NCI-H2029 (cell line): ENCODE measurements at regions not wholly inside any gene's neighbourhood (a gene's known extent, or its start where the extent isn't known, plus 50 kb on each side); places are given as distances from the start of the nearest gene placed in this dataset.

Experiments used
- DNase-seq: peaks from one replicate; lab custom pipeline; 2025; lab: John Stamatoyannopoulos, UW

DNA sequence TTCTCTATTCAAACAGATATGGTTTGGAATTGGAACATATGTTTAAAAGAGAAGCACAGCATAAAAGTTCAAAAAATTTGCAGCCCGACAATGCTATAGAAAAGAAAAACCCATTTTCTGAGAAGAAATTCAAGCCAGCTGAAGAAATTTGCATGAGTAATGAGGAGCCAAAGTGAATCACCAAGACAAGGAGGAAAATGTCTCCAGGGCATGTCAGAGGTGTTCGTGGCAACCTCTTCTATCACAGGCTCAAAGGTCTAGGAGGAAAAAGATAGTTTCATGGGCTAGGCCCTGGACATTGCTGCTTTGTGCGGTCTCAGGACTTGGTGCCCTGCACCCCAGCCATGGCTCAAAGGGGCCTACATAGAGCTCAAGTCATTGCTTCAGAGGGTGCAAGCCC lies 134.8 kb upstream of the ADAMTS16 start:
- no peak for DNase-seq

GRCh38 chr5:5006548-5006947 lies 133.6 kb upstream of the ADAMTS16 start:
- no peak for DNase-seq

DNA sequence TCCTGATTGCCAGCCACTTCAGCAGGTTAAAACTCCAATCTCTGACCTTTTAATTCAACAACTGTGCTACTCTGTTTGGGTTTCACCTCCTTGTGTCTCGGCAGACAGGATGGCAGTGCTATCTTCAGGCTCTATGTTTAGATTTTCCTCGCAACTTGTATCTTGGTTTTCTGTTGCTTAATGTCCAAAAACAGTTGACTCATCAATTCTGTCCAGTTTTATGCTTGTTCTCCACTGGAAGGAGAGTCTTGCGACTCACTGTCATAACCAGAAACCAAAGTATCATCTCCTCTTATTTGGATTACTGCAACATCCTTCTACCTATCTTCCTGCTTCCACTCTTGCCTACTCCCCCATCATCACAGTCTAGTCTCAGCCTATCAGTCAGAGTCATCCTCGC lies 130.9 kb upstream of the ADAMTS16 start:
- no peak for DNase-seq

DNA sequence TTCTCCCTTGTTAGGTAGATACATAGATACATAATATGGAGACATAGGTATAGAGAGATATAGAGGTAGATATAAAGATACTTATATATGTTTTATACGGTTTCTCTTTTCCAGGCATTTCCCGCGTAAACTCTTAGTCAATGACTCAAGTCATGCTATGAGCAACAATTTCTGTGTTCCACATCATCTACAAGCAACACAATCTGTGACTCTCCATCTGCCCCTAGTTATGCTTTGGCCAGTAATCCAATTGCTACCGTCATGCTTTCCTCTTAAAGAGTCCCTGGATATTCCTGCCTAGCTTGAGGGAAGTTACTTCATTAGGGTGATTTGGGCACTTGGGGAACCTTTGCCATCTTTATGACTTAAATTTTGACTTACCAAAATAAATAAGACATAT lies 129.0 kb upstream of the ADAMTS16 start:
- no peak for DNase-seq

- DNase-seq = no peak
Measured at GRCh38 chr5:5014586-5015235, 125.4 kb upstream of the ADAMTS16 start.

DNA sequence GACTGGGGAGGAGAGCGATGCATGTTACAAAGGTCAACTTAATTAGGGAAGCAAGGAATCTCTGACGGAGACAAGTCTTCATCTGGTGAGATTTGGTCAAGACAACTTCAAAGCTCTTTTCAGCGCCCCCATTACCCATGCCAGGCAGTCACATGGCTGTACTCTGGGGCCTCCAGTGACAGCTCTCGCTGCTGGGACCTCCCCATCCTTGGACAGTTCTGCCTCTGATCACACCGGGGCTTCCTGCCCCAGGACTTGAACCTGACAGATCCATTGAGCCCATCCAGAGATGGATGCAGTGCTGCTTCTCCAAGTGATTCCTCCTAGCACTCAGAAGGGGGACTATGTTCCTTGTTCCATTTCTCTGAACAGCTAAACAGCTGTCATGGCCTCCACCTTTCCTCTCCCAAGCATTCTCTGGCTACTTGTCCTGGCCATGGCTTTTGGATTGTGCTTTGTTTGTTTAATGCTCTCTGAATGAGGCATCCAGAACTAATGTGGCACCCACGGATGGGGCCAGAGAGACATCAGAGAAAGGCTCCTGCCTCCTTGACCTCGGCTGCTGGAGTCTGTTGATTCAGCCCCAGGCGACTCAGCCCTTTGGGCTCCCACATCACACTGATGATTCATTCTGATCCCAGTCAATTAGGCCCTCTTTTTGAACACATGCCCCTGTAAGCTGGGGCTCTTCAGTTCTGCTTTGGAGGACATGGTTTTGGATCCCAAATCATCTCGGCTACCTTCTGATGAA lies 122.1 kb upstream of the ADAMTS16 start:
- no peak for DNase-seq

GRCh38 chr5:5018578-5018970 lies 121.6 kb upstream of the ADAMTS16 start:
- no peak for DNase-seq

- no peak for DNase-seq
Measured at GRCh38 chr5:5021436-5021835, 118.7 kb upstream of the ADAMTS16 start.

- DNase-seq = no peak
Measured at GRCh38 chr5:5025098-5025773, 114.9 kb upstream of the ADAMTS16 start.

DNA sequence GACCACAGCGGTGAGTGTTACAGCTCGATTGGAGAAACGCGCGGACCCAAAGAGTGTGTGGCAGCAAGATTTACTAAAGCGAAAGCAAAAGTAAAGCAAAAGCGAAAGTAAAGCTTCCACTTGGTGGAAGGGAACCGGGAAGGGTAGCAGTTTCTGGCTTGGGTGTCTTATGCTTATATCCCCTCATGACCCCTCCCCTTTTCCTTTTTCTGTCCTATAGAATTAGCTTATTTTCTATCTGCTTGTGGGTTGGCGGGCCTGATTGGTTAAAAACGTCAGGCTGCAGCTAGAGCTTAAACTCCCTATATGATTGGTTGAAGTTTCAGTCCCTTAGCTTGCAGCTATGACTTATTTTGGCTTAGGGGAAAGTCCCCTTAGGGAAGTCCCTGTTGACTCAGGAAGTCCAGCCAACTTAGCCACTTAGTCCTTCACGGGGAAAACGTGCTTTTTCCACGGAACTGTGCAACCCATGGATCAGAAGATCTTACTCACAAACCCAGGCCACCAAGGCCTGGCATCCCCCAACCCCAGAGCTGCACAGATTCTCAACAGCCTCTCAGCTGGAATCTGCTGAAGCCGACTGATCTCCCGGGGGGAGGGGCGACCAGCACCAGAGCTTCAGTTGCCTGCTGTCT lies 114.2 kb upstream of the ADAMTS16 start:
- DNase-seq = peak; percentile 90

DNA sequence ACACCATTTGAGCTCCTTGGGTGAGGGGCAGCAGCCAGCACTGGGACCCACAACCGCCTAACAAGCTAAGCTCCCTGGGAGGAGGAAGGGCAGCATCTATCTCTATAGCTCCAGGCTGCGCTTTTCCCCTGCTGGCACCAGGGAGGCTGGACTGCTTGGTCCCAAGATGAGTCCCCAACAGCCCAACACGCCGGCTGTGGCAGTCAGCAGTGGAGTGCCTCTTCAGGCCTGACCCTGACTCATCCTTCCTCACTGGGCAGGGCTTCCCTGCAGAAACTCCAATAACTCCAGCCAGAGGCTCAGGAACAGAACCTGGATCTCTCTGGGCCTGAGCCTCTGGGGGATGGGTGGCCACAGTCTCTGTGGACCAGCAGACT lies 113.7 kb upstream of the ADAMTS16 start:
- DNase-seq = no peak

GRCh38 chr5:5031665-5032064 lies 108.5 kb upstream of the ADAMTS16 start:
- no peak for DNase-seq

DNA sequence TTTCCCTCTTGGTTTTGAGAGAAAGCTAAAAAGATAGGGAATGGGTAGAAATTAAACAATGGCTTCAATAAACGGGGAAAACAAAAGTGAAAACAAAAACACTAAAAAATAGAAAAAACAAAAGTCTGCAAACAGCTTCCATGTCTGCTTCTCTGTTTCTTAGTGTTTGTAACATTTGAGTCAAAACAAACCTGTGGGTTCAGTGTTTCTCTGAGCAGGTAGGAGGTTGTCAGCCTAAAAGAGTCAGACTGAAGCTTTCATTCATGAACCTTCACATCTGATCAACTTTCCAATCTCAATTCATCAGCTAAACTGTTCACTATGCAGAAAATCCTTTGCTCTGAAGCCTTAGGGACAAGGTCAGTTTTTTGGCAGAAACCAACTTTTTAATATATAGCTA lies 102.5 kb upstream of the ADAMTS16 start:
- DNase-seq = no peak

DNA sequence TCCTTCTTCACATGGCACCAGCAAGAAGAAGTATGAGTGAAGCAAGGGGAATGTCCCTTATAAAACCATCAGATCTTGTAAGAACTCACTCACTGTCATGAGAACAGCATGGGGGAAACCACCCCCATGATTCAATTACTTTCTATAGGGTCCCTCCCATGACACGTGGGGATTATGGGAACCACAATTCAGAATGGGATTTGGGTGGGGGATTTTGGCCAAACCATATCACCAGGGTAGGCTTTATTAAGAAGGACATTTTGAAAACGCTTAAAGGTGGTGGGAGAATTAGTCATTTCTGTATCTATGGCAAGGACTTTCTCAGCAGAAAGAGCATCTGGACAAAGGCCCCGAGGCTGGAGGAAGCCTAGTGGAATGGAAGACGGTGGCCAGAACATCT lies 100.2 kb upstream of the ADAMTS16 start:
- DNase-seq = no peak

- no peak for DNase-seq
Measured at GRCh38 chr5:5040712-5041111, 99.4 kb upstream of the ADAMTS16 start.

DNA sequence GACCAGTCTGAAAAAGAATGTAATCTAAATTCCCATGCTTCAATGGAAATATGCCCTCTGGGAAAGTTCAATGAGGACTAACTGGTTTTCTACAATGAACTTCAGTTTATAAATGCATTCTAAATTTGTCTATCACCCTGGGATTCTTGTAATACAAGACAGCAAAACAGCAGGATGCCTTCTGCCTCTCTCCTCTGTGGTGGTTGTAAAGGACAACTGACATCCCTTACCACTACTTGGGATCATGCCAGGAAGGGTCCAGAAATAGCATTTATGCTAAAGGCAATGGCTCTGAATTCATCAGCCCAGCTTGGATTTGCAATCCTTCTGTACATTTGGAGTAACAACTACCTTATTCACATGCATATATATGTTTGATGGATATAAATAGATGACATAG lies 97.3 kb upstream of the ADAMTS16 start:
- DNase-seq = no peak

DNA sequence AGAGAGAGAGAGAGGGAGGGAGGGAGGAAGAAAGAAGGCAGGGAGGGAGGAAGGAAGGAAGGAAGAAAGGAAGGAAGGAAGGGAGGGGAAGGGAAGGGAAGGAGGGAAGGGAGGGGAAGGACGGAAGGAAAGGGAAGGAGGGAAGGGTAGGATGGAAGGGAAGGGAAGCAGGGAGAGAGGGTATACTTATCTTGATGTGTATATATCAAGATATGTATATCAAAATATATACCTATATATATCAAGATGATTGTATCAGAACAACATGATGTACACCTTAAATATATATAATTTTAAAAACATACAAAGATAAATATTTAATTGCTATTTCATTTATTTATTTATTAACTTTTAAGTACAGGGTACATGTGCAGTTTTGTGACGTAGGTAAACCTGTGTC lies 96.8 kb upstream of the ADAMTS16 start:
- DNase-seq = no peak

GRCh38 chr5:5044247-5044840 lies 95.8 kb upstream of the ADAMTS16 start:
- DNase-seq = no peak

- no peak for DNase-seq
Measured at GRCh38 chr5:5046680-5047502, 93.2 kb upstream of the ADAMTS16 start.

DNA sequence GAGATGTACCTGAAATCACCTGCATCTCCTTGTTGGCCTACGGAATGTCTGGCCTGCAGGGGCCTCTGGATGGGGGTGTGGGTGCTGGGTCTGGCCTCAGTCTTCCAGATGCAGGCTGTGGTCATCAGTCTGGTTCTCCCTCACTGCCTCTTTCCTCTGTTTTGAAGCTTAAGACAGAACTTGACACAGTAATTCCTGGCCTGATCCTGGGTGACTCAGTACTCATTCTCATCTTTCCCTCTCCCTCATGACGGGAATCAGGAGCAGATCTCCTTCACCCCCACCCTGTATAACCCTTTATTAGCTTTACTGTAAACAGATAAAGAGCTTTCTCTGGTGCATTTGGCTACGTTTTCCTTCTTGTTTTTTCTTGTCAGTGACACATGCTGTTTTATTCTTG lies 89.3 kb upstream of the ADAMTS16 start:
- DNase-seq = no peak

DNA sequence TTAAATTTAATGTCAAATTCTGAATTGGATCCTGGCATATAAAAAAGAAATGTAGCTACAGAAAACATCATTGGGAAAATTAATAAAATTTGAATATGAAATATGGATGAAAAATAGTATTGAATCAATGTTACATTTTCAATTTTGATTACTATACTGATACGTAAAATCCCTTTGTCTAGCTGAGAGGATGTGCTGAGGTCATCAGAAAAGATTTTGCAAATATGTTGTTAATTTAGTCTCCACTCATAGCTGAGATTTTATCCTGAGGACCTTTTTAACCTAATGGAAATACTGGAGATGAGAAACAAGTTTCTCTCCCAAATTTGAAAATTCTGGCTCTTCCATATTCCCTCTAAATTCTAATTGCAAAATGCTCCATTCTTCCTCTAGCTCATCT lies 84.4 kb upstream of the ADAMTS16 start:
- no peak for DNase-seq

DNA sequence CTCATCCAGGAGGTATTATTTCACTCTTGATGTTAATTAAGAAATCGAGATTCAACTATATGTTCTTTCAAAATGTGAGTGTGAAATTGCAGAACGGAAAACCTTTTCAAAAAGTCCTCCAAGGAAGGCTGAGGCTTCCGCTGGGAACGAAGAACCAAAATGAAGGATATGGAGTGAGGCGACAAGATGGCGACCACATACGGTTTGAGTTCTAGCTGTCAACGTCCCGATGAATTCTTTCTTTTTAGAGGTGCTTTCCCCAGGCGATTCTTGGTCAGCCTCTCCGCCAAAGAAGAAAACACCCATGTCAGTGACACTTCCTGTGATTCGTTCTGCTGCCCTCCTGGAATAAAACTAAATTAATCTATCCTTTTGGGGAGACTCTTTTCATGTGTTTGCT lies 78.3 kb upstream of the ADAMTS16 start:
- DNase-seq = no peak
